ENCODE measurements at regions not wholly inside any gene's neighbourhood (a gene's known extent, or its start where the extent isn't known, plus 50 kb on each side); places are given as distances from the start of the nearest gene placed in this dataset.
A peak's percentile ranks its signal among the peaks of the same experiment; 100 is the strongest.
"Not testable (repeated sequence)": the region's sequence is repeated elsewhere in the genome, so short reads cannot be mapped to it uniquely, and the experiment has no call there.

GRCh38 chr14:71396050-71396677 is 488.9 kb downstream of the PCNX1 start:
- DNase-seq (no peak), ATAC-seq (no peak)
- H3K4me3 Mint-ChIP-seq, result no peak overlapping the region
- H3K36me3 Mint-ChIP-seq (ENCODE audit: low read depth), result no peaks in the 10 kb centered on the region
- H3K9me3 ChIP-seq (ENCODE audit: control insufficient read depth, low read length, poor library complexity, severe bottlenecking), result no peaks in the 10 kb centered on the region
- no peak overlapping the region for H3K27ac Mint-ChIP-seq
- H3K4me1 Mint-ChIP-seq, result peaks cover 32% of the 10 kb centered on the region
- H3K27me3 Mint-ChIP-seq, result no peaks in the 10 kb centered on the region

DNA sequence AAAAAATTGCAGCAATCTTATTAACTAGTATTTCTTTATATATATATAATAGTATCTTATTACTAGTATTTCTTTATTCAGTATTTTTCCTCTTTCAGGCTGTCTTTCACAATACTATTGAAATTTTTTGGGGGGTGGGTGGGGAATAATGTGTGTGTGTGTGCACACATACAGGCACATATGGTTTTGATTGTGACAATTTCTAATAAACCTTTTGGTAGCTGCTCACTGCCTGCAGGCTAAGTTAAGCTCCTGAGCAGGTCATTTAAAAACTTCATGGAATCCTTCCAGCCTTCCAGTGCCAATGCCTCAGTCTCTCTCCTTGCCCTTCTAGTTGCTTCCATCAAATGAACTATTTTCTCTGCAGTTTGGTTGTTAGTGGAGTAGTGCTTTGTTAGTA is 490.1 kb downstream of the PCNX1 start:
- Mint-ChIP-seq H3K4me1 (peaks cover 26% of the 10 kb centered on the region), H3K36me3 (ENCODE audit: low read depth) (no peaks in the 10 kb centered on the region)
- no peak for ATAC-seq

GRCh38 chr14:71398450-71398849 is 491.2 kb downstream of the PCNX1 start:
- DNase-seq (no peak), ATAC-seq (peak; percentile 7)
- Mint-ChIP-seq H3K4me1 (peaks cover 26% of the 10 kb centered on the region), H3K36me3 (ENCODE audit: low read depth) (no peaks in the 10 kb centered on the region), H3K4me3 (no peak overlapping the region), H3K27ac (peak overlapping the region; percentile 92), H3K27me3 (no peaks in the 10 kb centered on the region)
- no peaks in the 10 kb centered on the region for H3K9me3 ChIP-seq (ENCODE audit: control insufficient read depth, low read length, poor library complexity, severe bottlenecking)

More for the DNA sequence above, 490.1 kb downstream of the PCNX1 start:
- no peaks in the 10 kb centered on the region for H3K27me3 Mint-ChIP-seq
- no peak overlapping the region for H3K27ac Mint-ChIP-seq
- no peak for DNase-seq
- no peak overlapping the region for H3K4me3 Mint-ChIP-seq
- no peaks in the 10 kb centered on the region for H3K9me3 ChIP-seq (ENCODE audit: control insufficient read depth, low read length, poor library complexity, severe bottlenecking)

GRCh38 chr14:71399057-71399487 is 491.8 kb downstream of the PCNX1 start:
- DNase-seq (no peak), ATAC-seq (peak; percentile 80)
- Mint-ChIP-seq H3K27ac (peak overlapping the region; percentile 92), H3K4me1 (peaks cover 29% of the 10 kb centered on the region), H3K27me3 (no peaks in the 10 kb centered on the region), H3K4me3 (peak overlapping the region; percentile 25), H3K36me3 (ENCODE audit: low read depth) (no peaks in the 10 kb centered on the region)
- no peaks in the 10 kb centered on the region for H3K9me3 ChIP-seq (ENCODE audit: control insufficient read depth, low read length, poor library complexity, severe bottlenecking)

GRCh38 chr14:71400871-71401321 is 493.6 kb downstream of the PCNX1 start:
- no peaks in the 10 kb centered on the region for H3K9me3 ChIP-seq (ENCODE audit: control insufficient read depth, low read length, poor library complexity, severe bottlenecking)
- peak; percentile 45 for ATAC-seq
- peak overlapping the region; percentile 92 for H3K27ac Mint-ChIP-seq
- peaks cover 32% of the 10 kb centered on the region for H3K4me1 Mint-ChIP-seq
- DNase-seq, result no peak
- H3K4me3 Mint-ChIP-seq, result peak overlapping the region; percentile 21
- peaks cover 6% of the 10 kb centered on the region for H3K36me3 Mint-ChIP-seq (ENCODE audit: low read depth)
- H3K27me3 Mint-ChIP-seq, result no peaks in the 10 kb centered on the region

GRCh38 chr14:71402415-71402814 is 495.2 kb downstream of the PCNX1 start:
- not testable (repeated sequence) for DNase-seq; ATAC-seq; H3K9me3 ChIP-seq (ENCODE audit: control insufficient read depth, low read length, poor library complexity, severe bottlenecking); H3K27me3 Mint-ChIP-seq; H3K36me3 Mint-ChIP-seq (ENCODE audit: low read depth); H3K27ac Mint-ChIP-seq; H3K4me3 Mint-ChIP-seq
- peaks cover 34% of the 10 kb centered on the region for H3K4me1 Mint-ChIP-seq

- no peaks in the 10 kb centered on the region for H3K9me3 ChIP-seq (ENCODE audit: control insufficient read depth, low read length, poor library complexity, severe bottlenecking)
- no peak overlapping the region for H3K4me3 Mint-ChIP-seq
- no peak for DNase-seq
- peak; percentile 58 for ATAC-seq
- H3K27ac Mint-ChIP-seq, result no peak overlapping the region
- peaks cover 6% of the 10 kb centered on the region for H3K36me3 Mint-ChIP-seq (ENCODE audit: low read depth)
- peaks cover 27% of the 10 kb centered on the region for H3K4me1 Mint-ChIP-seq
- H3K27me3 Mint-ChIP-seq, result no peaks in the 10 kb centered on the region
Measured at GRCh38 chr14:71403656-71404055, 496.4 kb downstream of the PCNX1 start.

- no peaks in the 10 kb centered on the region for H3K9me3 ChIP-seq (ENCODE audit: control insufficient read depth, low read length, poor library complexity, severe bottlenecking)
- peaks cover 20% of the 10 kb centered on the region for H3K4me1 Mint-ChIP-seq
- no peak overlapping the region for H3K27ac Mint-ChIP-seq
- peaks cover 6% of the 10 kb centered on the region for H3K36me3 Mint-ChIP-seq (ENCODE audit: low read depth)
- H3K27me3 Mint-ChIP-seq, result no peaks in the 10 kb centered on the region
- no peak overlapping the region for H3K4me3 Mint-ChIP-seq
- no peak for DNase-seq
- no peak for ATAC-seq
Measured at GRCh38 chr14:71405676-71406075, 498.4 kb downstream of the PCNX1 start.

GRCh38 chr14:71408362-71409030 is 501.2 kb downstream of the PCNX1 start:
- Mint-ChIP-seq H3K27ac (no peak overlapping the region), H3K27me3 (no peaks in the 10 kb centered on the region), H3K4me1 (peaks cover 22% of the 10 kb centered on the region), H3K36me3 (ENCODE audit: low read depth) (peaks cover 6% of the 10 kb centered on the region), H3K4me3 (no peak overlapping the region)
- no peaks in the 10 kb centered on the region for H3K9me3 ChIP-seq (ENCODE audit: control insufficient read depth, low read length, poor library complexity, severe bottlenecking)
- DNase-seq (no peak), ATAC-seq (no peak)

DNA sequence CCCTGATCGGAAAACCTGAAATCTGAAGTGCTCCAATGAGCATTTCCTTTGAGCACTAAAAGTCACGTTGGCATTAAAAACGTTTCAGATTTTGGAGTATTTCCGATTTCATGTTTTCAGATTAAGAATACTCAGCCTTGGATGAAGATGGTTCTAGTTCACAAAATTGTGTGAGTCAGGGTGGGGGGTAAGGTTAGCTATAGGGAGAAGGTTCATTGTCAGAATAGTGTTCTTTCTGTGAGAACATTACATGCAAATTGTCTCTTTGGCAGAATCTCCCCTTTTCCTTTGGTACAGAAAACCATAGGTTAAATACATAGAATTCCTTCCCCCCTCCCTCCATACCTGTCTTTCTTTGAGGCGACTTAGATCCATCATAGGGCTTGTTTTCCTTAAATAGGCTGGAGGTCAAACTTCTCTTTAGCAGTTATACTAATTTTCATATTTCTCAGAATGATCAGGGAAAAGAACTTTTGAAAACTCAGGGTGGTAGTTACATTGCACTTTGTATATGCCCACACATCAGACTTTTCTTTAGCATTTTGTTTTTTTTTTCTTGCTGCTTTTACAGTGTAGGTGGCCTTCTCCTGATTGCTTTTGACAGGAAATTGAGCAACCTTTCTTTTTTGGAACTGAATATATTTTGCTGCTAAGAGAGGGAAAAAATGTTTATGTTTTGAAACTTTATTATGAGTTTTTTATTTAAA is 503.5 kb downstream of the PCNX1 start:
- Mint-ChIP-seq H3K4me1 (peaks cover 15% of the 10 kb centered on the region), H3K27me3 (no peaks in the 10 kb centered on the region), H3K4me3 (no peak overlapping the region), H3K27ac (no peak overlapping the region), H3K36me3 (ENCODE audit: low read depth) (peaks cover 2% of the 10 kb centered on the region)
- ATAC-seq (no peak), DNase-seq (no peak)
- H3K9me3 ChIP-seq (ENCODE audit: control insufficient read depth, low read length, poor library complexity, severe bottlenecking), result no peaks in the 10 kb centered on the region

- no peak for DNase-seq
- Mint-ChIP-seq H3K27ac (no peak overlapping the region), H3K4me1 (peaks cover 12% of the 10 kb centered on the region), H3K27me3 (no peaks in the 10 kb centered on the region), H3K4me3 (no peak overlapping the region), H3K36me3 (ENCODE audit: low read depth) (no peaks in the 10 kb centered on the region)
- no peaks in the 10 kb centered on the region for H3K9me3 ChIP-seq (ENCODE audit: control insufficient read depth, low read length, poor library complexity, severe bottlenecking)
- ATAC-seq, result no peak
Measured at GRCh38 chr14:71411285-71411595, 504.0 kb downstream of the PCNX1 start.

DNA sequence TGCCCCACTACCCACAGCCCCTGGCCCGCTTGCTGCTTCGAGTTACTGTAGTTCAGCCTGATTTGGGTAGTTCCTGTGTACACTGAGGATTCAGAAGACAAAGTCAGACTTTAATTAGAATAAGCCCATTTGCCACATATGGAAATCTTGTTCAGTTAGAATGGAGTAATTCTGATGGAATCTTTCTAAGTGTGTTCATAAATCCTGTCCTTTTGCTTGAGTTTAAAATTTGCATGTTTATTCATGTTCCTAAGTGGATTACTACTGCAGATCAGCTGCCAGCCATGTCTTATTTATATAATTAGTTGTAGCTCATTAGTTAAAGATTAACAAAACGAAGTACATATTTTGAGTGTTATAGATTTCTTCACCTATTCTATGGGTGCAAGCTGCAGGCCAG is 504.5 kb downstream of the PCNX1 start:
- Mint-ChIP-seq H3K36me3 (ENCODE audit: low read depth) (no peaks in the 10 kb centered on the region), H3K4me3 (no peak overlapping the region), H3K4me1 (peaks cover 12% of the 10 kb centered on the region), H3K27ac (no peak overlapping the region), H3K27me3 (no peaks in the 10 kb centered on the region)
- DNase-seq (no peak), ATAC-seq (no peak)
- no peaks in the 10 kb centered on the region for H3K9me3 ChIP-seq (ENCODE audit: control insufficient read depth, low read length, poor library complexity, severe bottlenecking)

DNA sequence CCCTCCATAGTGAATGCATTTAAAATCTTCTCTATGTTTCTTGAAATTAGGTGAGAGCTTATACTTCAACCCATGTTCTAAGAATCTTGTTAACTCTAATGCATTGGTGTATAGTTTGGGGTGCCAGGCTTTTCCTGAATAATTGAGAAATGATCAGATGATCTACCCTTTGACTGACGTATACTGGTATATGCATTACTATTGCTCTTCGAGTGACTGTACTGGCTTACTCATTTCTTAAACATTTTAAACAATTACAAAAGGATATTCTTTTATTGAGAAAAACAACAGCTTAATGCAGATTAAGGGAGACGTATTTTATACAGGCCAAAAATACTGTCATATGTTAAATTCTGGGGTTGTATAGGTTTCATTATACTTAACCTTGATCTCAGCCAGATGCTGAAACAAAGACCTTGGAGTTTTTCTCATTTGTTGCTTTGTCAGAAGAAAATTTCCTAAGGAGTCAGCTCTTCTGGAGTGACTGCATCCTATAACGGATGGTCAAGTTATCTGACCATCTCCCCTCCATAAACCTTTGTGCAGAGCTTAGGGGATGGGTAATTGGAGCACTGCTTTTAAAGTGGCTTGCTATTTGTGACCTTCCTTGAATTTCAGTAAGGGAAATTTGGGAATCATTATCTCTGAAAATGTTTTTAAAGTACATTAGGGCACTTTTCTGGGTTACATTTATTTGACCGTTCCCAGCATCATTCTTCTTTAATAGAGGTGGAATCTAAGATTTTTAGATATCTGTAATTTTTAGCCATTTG is 507.6 kb downstream of the PCNX1 start:
- H3K27ac Mint-ChIP-seq, result no peak overlapping the region
- H3K27me3 Mint-ChIP-seq, result no peaks in the 10 kb centered on the region
- H3K36me3 Mint-ChIP-seq (ENCODE audit: low read depth), result no peaks in the 10 kb centered on the region
- H3K4me1 Mint-ChIP-seq, result peaks cover 6% of the 10 kb centered on the region
- no peak for DNase-seq
- no peak overlapping the region for H3K4me3 Mint-ChIP-seq
- no peaks in the 10 kb centered on the region for H3K9me3 ChIP-seq (ENCODE audit: control insufficient read depth, low read length, poor library complexity, severe bottlenecking)
- no peak for ATAC-seq
